ENCODE measurements at regions not wholly inside any gene's neighbourhood (a gene's known extent, or its start where the extent isn't known, plus 50 kb on each side); places are given as distances from the start of the nearest gene placed in this dataset.

DNA sequence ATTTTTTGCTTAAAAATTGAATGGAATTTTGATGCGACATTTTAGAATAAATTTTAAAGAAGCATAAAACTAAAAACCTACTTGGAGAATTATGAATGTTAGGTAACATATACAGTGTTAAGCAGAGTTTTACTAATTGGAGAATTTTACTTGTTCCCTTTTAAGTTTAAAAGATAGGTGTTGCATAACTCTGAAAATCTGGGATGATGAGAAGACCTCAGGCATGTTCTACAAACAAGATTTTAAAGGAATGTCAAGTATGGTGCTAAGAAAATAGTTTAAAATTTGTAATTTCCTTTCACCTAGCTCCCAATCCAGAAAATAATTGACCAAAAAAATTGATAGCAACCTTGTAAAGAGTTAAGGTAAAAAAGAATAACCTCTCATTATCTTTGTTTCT, 135.8 kb downstream of the RFC3 start:
- no peak for DNase-seq

- DNase-seq, result no peak
These were observed 138.4 kb downstream of the RFC3 start for GRCh38 chr13:33956346-33956745.

DNA sequence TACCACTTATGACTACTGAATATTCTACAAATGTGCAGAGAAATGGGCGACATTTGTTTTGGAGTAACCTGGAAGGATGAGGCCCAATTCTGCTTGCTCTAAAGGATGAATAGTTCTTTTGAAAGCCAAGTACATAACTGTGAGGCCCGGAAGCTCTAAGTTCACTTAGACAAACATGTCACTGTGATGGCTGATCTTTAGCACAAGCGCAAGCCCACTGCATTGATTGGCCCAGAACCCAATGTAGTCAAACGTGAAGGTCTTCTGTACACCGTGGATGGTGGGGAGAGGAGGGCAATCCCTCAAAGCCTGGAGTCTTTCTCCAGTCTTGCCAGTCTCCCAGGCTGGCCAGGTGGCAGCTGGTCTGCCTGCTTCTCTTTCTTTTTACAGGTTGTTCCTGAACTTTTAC, 139.6 kb downstream of the RFC3 start:
- DNase-seq, result no peak

GRCh38 chr13:33958964-33959363, 141.0 kb downstream of the RFC3 start:
- no peak for DNase-seq

DNA sequence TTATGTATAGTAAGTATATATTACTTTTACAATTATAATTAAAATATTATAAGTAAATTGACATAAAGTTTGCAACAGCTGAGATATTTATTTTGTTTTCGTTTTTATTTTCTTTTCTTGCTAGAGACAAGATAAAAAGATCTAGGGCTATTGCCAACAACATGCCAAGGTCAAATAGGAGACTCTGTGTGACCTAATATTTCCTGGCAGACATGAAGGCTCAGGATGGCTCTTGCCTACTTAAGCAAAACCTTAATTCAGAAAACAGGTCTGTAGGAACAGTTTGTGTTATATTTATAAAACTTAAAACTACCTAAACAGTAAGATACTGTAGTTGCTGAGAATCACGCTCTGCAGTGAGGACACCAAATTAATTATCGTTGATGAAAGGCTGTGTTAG, 145.2 kb downstream of the RFC3 start:
- no peak for DNase-seq

- DNase-seq, result no peak
These were observed 145.9 kb downstream of the RFC3 start for GRCh38 chr13:33963895-33964294.

DNA sequence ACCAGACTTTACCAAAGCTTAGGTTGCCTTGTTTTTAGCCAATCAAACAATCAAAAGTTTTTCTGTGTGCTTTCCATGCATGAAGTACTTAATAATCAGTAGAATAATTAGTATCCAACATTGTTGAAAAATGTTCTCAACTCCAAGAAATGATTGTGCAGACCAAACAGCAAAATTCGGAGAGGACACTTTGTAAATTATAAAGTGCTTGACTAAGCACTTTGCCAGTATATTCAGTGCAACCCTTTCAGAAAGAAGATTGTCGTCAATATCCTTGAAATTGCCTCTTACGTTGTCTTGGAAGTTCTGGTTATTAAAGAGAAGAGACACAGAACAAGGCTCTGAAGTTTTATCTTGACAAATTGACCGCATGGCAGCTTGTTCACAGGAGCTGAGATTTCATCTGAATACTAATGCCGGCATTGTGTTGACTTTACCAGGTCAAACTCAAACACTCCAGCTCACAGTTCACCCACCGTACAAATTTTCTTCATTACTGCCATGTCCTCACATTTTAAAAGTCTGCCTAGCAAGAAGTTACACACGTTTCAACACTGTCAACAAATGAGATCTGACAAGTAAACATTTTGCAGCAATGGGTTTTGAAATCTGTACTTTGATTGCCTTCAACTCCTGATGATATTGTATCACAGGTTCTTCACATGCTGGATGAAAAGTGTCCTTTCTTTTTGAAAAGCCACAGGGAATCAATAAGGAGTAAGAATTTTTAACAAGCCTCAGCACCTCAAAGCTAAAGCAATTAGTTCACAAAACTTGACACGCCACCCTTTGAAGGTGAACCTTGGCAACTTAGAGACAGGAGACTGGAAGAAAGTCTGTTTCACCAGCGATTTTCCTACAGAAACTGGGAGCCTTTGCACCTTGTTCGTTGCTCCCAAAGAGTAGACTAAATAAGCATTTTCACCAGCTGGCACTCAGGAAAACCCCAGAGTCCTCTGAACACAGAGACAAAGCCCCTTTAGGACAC, 150.9 kb downstream of the RFC3 start:
- no peak for DNase-seq

- no peak for DNase-seq
These were observed 153.0 kb downstream of the RFC3 start for GRCh38 chr13:33970746-33971561.

- no peak for DNase-seq
These were observed 153.5 kb downstream of the RFC3 start for GRCh38 chr13:33971562-33971819.

- DNase-seq, result no peak
These were observed 155.2 kb downstream of the RFC3 start for GRCh38 chr13:33973194-33973593.

DNA sequence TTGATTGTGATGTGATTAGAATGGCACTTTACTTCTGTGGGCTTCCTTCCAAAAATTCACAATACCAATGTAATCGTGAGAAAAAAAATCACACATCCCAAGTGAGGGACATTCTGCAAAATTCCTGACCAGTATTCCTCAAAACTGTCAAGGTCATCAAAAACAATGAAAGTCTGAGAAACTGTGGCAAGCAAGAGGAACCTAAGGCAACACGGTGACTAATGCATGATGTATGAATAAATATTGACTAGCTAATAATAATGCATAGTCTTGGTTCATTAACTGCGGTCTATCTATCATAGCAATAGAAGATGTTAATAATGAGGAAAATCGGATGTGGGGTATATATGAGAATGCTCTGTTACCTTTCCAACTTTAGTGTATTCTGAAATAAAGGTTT, 159.0 kb downstream of the RFC3 start:
- DNase-seq, result no peak

GRCh38 chr13:33978653-33979052, 160.7 kb downstream of the RFC3 start:
- no peak for DNase-seq

DNA sequence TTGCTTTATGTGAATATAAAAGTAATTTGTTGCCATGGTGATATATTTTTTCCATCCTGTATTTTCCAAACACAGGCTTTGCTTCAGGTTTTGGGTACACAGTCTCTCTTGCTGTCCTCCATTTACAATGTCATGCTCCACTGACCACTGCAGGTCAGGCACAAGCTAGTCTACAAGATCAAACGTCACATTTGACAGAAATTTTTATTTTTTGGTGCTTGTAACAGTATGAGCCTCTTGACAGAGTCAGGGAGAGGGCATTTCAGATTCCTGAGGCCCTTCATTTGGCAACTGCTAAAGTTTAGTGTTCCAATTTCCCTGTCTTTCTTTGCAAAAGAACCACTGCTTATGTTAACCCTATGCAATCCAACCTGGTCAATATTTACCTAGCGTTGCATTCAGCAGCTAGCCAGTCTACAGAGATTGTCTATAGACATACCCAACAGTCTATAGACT, 175.0 kb downstream of the RFC3 start:
- no peak for DNase-seq

DNA sequence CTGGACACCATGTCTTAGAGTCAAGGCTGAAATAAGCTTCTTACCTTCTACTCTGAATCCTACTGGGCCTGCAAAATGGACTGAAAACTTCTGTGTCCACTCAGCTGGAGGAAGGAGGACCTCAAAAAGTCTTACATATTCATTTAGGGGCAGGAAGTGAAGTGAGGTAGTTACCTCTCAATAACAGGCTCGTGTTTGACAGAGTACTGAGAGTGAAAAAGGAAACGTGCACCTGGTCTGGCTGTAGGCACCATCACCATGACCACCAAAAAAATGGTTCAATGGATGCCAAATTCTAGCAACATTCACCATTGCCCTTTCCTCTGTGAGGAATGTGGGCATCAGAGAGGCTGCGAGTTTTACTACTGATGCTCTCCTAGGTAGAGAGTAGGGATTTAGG, 176.2 kb downstream of the RFC3 start:
- DNase-seq, result no peak

- DNase-seq, result no peak
These were observed 177.0 kb downstream of the RFC3 start for GRCh38 chr13:33994826-33995502.

- no peak for DNase-seq
These were observed 178.7 kb downstream of the RFC3 start for GRCh38 chr13:33996636-33997035.

GRCh38 chr13:33997574-33997973, 179.6 kb downstream of the RFC3 start:
- no peak for DNase-seq

GRCh38 chr13:33999811-34000605, 182.1 kb downstream of the RFC3 start:
- DNase-seq, result no peak

DNA sequence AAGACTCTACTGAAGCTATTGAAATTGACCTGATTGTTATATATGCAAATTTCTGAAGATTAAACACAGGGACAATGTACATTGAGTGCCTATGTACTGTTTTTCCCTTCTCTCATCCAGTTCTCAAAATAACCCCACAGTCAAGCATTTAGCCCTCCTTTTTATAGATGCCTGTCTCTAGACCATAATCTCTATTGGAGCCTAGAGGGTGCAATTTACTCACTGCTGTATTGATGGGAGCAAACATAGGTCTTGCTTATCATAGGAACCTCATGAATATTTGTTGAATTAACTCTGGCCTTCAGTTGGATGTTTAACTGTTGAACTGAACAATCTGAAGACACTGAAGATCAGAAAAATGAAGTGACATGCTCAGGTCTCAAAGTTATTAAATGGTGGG, 183.0 kb downstream of the RFC3 start:
- DNase-seq, result no peak

DNA sequence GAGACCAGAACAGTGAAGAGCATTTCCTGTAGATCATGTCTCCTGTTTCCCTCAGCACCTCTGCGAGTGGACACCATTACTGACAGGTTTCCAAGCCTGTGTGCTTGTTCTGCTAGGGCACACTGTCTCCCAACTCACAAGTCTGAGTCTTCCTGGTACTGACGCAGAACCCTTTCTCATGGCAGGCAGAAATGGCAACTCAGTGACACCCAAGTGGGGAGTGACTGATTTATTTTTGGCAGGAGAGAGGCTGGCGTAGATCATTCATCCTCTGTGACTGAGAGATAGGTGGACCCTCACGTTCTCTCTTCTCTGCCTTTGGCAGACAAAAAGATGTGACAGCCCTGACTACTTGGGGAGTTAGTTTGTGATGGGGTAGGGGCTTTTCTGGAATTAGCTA, 183.4 kb downstream of the RFC3 start:
- DNase-seq, result no peak

DNA sequence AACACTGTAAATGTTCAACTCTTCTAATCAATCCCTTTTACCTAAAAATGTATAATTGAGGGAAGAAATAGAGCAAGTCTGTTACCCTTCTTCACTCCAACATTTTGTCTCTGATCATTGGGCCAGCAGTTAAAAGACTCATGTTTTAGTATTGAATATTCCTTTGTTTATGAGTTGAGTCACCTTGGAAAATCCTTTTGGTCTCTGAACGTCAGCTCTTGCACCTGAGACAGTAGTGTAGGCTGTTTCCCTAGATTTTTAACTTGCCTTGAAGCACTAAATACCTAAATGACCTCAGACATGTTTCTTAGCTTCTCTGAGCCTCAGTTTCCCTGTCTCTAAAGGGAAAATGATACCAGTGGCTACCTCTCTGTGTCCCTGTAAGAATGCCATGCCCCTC, 184.2 kb downstream of the RFC3 start:
- DNase-seq, result no peak

DNA sequence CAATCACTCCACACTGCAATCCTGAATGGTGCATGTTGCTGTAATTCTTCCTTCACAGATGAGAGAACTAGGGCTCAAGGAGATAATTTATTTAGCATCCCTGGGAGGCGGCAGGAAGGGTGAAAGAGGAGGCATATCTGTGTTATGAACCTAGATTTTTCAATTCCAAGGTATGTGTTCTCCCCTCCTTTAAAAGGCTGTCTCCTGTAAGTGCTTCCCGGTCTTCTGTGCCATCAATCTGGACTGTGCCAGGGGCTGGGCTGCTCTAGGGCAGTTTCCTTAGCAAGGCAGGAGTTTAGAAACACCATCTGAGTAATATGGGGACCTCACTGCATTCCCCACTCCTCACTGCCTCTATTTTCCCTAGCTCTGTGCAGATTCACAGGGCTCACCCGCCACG, 185.0 kb downstream of the RFC3 start:
- no peak for DNase-seq

DNA sequence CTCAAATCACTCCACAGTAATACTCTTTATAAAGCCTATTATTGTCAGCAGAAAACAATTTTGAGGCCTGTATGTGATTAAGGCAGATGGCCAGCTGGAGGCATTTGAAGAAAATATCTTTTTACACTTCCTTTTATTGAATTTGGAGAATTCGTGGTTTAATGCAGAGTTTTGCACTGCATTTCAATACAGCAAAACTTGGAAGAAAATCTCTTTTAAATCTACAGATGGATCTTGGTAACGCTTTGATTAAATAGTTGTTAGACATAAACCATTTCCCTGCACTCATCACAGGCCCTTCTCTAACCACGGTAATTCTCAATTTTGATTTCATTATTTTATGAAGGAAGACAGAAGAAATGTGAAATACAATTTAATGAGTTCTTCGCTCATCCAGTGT, 185.7 kb downstream of the RFC3 start:
- no peak for DNase-seq
